ENCODE measurements at regions not wholly inside any gene's neighbourhood (a gene's known extent, or its start where the extent isn't known, plus 50 kb on each side); places are given as distances from the start of the nearest gene placed in this dataset.

DNA sequence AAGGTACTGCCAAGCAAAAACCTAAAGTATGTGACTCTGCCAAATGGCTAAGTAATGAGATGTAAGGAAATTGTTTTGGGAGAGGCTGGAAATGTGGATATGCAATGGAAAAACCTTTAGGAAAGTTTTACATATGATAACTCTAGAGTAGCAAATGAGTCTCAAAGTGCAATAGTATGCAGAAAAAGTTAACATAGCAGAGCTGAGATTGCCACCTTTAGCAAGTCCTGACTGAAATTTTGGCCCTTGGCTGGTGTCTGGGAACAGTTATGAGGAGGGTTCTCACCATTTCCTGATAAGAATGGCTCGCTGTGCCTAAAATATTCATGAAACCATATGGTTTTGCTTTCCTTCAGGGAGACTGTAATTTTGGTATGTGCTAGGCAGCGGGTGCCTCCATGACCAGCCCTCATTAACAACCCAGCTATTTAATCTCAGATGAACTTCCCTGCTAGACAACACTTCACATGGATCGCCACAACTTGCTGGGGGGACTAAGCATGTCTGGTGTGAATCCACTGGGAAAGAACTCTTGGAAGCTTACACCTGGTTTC lies 72.3 kb upstream of the ERBB4 start:
- DNase-seq (ENCODE audit: low read depth) = no peak

DNA sequence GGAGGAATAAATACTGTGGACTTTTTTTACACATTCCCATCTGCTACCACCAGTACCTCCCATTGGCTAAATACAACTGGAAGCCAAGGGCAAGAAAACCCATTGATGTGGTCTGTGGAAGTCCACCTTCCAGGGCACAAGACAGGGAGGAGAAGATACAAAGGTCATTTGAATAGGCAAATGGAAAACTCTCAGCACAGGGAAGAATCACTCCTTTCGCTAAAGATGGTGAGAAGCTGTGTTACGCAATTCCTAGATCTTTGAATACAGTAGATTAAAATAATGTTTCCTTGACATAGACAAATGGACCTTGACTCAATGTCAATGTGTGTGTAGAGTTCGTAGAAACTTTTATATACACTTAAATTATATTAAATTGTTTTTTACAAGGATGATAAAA lies 70.9 kb upstream of the ERBB4 start:
- no peak for DNase-seq (ENCODE audit: low read depth)

DNA sequence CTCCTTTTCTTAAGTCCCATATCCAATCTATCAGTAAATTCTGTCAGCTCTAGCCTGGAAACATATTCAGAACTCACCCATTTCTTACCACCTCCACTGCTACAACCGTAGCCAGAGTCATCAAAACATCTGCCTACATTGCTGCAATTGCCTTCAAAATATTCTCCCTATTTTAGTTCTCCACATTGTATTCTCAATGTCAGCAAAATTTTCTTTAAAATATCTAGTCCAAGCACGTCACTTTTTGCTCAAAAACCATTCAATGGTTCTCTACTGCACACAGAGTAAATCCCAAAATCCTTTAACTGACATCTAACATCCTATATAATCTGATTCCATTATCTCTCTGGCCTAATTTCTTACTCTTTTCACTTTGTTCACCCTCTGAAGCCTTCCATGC lies 68.5 kb upstream of the ERBB4 start:
- DNase-seq (ENCODE audit: low read depth) = no peak

DNA sequence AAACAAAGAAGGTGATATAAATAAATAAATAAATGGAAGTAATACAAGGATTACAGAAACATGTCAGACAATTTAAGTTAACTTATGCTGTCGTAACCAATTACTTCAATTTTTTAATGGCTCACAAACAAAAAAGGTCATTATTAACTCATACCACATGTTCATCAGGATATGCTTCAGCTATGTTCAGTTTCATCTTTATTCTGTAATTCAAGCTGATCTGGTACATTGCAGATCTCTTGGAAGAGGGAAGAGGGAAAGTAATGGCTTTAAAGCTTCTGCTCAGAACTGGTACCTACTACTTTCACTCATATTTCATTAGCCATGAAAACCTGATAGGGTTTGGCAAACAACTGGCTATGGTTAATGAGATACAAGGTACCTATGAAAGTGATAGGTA lies 67.6 kb upstream of the ERBB4 start:
- DNase-seq (ENCODE audit: low read depth) = no peak

DNA sequence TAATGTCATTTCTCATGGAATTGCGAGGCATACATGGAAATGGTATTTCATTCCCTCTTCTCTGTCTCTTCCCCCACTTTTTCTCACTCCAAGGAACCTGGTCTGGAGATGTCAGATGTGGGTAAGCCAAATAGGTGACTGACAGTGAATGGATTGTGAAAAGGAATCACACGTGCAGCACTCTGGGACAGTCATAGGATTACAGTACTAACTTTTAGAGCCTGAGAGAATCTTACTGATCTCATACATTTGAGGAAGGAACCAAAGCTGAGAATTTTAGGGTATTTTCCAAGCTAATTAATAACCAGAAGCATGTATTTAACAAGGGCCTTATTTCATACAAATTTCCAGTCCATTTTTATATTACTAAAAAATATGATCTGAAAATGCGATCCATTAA lies 58.1 kb upstream of the ERBB4 start:
- DNase-seq (ENCODE audit: low read depth) = no peak

DNA sequence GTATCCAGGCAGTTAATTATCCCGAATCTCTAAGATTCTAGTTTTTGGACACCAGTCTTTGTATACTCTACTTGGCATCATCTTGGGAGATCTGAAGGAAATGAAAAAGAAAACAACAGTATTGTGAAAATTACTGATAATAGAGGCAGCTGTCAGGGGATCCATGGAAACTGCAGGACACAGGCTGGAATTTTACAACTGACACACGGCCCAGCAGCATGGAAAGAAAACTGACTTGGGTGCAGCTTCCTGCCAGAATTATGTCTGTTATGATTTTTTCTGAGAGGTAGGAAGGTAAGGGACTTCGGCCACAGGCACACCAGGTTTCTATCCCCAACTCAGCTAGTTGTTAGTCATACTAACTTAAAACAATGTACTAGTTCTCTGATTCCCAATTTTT lies 57.7 kb upstream of the ERBB4 start:
- DNase-seq (ENCODE audit: low read depth) = no peak

DNA sequence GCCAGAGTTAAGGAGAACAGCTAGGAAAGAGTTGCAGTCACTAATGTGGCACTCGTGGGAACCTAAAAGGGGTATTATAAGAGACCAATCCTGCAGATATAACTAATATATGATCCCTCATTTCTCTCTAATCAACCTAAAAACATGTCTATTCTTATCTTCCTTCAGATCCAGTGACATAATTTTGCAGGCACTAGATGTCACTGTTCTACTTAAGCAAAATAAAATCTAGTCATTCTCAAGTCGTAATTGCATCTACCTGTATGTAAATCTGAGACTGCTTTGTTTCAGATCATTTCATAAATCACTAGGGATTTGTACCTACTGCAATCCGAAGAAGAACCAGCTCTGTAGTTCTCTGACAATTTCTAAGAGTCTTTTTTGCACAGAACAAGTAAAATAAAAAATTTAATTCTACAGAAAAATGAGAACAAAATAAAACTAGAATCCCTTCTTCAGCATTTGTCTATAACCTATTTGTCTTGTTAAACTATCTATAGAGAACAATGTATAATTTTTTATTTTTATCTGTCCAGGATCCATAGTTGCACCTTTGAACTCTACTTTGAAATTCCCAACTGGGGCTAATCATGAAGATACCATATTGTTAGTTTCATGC lies 56.5 kb upstream of the ERBB4 start:
- no peak for DNase-seq (ENCODE audit: low read depth)

DNA sequence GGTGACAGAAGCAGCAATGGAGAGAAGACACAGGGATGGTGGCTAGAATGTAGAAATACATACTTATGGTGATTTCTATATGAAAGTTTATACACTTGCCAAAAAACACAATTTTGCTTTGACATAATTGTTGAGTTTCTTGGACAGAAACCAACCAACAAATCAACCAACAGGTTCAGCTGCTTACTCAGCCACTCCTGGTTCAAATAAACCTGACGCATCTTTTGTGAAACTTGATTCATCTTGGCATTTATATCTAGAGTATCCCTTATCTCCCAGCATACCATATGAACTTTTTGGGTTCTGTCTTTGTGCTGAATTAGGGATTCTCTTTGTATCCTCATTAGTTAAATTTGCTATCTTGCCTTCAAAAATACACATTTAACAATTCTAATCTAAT lies 54.1 kb upstream of the ERBB4 start:
- no peak for DNase-seq (ENCODE audit: low read depth)
